ENCODE measurements at regions not wholly inside any gene's neighbourhood (a gene's known extent, or its start where the extent isn't known, plus 50 kb on each side); places are given as distances from the start of the nearest gene placed in this dataset.

DNA sequence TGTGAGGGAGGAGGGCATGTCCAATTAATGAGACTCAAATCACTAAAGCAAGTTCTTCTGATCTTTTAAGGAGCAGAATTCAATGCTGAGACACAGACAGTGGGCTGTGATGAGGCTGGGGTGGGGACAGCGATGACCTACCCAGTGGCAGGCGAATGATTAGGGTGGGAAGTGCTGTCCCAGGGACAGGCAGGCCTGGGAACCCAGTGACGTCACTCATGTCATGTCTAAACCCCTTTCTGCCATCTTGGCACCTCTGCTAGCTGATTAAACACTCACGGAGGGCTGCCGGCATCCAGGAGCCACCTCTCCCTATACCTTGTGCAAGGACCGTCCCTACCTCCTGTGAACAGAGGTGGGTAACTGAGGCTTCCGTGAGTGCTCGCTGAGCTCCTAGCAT, 1235.2 kb downstream of the TBC1D22A start:
- TF ChIP-seq, protein P1, sequence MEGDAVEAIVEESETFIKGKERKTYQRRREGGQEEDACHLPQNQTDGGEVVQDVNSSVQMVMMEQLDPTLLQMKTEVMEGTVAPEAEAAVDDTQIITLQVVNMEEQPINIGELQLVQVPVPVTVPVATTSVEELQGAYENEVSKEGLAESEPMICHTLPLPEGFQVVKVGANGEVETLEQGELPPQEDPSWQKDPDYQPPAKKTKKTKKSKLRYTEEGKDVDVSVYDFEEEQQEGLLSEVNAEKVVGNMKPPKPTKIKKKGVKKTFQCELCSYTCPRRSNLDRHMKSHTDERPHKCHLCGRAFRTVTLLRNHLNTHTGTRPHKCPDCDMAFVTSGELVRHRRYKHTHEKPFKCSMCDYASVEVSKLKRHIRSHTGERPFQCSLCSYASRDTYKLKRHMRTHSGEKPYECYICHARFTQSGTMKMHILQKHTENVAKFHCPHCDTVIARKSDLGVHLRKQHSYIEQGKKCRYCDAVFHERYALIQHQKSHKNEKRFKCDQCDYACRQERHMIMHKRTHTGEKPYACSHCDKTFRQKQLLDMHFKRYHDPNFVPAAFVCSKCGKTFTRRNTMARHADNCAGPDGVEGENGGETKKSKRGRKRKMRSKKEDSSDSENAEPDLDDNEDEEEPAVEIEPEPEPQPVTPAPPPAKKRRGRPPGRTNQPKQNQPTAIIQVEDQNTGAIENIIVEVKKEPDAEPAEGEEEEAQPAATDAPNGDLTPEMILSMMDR (IDR thresholded peaks at IDR 0.05), result no peak
- TF ChIP-seq POLR2A (IDR thresholded peaks at IDR 0.05), result no peak

All from tibial nerve (tissue), 3 donors.